Hematopoietic multipotent progenitor cell treated with erythropoietin and hydrocortisone succinate and interleukin-3 and kit ligand, for 8 days (in vitro differentiated cells): ENCODE measurements at regions not wholly inside any gene's neighbourhood (a gene's known extent, or its start where the extent isn't known, plus 50 kb on each side); places are given as distances from the start of the nearest gene placed in this dataset.
A peak's percentile ranks its signal among the peaks of the same experiment; 100 is the strongest.

Experiments used
- DNase-seq: peaks from one replicate; pipeline ENCODE4 v3.0.0-alpha.2; 2015

GRCh38 chr20:50379049-50379990 is 130.9 kb upstream of the PTPN1 start:
- DNase-seq = no peak

GRCh38 chr20:50379991-50380696 is 130.0 kb upstream of the PTPN1 start:
- no peak for DNase-seq

GRCh38 chr20:50380697-50381040 is 129.5 kb upstream of the PTPN1 start:
- DNase-seq = no peak

GRCh38 chr20:50381075-50381732 is 129.0 kb upstream of the PTPN1 start:
- no peak for DNase-seq

GRCh38 chr20:50381771-50382593 is 128.2 kb upstream of the PTPN1 start:
- no peak for DNase-seq

- no peak for DNase-seq
Measured at GRCh38 chr20:50385733-50386640, 124.2 kb upstream of the PTPN1 start.

- DNase-seq = peak; percentile 31
Measured at GRCh38 chr20:50386641-50386960, 123.6 kb upstream of the PTPN1 start.

- no peak for DNase-seq
Measured at GRCh38 chr20:50387218-50387995, 122.8 kb upstream of the PTPN1 start.

GRCh38 chr20:50387996-50388332 is 122.2 kb upstream of the PTPN1 start:
- no peak for DNase-seq

GRCh38 chr20:50388733-50389437 is 121.3 kb upstream of the PTPN1 start:
- DNase-seq = no peak

GRCh38 chr20:50389438-50389807 is 120.8 kb upstream of the PTPN1 start:
- peak; percentile 68 for DNase-seq

- no peak for DNase-seq
Measured at GRCh38 chr20:50389808-50390684, 120.1 kb upstream of the PTPN1 start.

GRCh38 chr20:50390685-50391443 is 119.3 kb upstream of the PTPN1 start:
- no peak for DNase-seq

GRCh38 chr20:50391444-50392137 is 118.6 kb upstream of the PTPN1 start:
- DNase-seq = no peak

GRCh38 chr20:50392138-50392866 is 117.9 kb upstream of the PTPN1 start:
- no peak for DNase-seq

GRCh38 chr20:50393242-50393641 is 116.9 kb upstream of the PTPN1 start:
- no peak for DNase-seq

- DNase-seq = no peak
Measured at GRCh38 chr20:50393990-50394561, 116.1 kb upstream of the PTPN1 start.
